Suprapubic skin (tissue), 4 donors: ENCODE measurements at regions not wholly inside any gene's neighbourhood (a gene's known extent, or its start where the extent isn't known, plus 50 kb on each side); places are given as distances from the start of the nearest gene placed in this dataset.

Source experiments
- CTCF ChIP-seq, 2 donors: fragments of 200-600 bp in 1 of 2; fragments of 450-650 bp in 1 of 2; sonication (generic) in 1 of 2; IDR thresholded peaks; one replicate each; pipeline ENCODE4 v1.5.1; 2016 to 2019; ENCODE audit warnings: antibody characterized with exemption in 2 of 2, mild to moderate bottlenecking in 1 of 2, moderate library complexity in 1 of 2
- EP300 ChIP-seq: sonication (generic); formaldehyde crosslinking; IDR thresholded peaks from one replicate; pipeline ENCODE4 v1.6.1; 2017; ENCODE audit warnings: antibody characterized with exemption
- POLR2A ChIP-seq, 2 donors: fragments of 450-650 bp; IDR thresholded peaks; one replicate each; pipeline ENCODE4 v1.6.1; 2017; ENCODE audit warnings: antibody characterized with exemption in 2 of 2, mild to moderate bottlenecking in 2 of 2, moderate library complexity in 2 of 2
- POLR2AphosphoS5 ChIP-seq, 3 donors: sonication (generic); formaldehyde crosslinking; IDR thresholded peaks; one replicate each; pipeline ENCODE4 v1.6.1; 2017; ENCODE audit warnings: antibody characterized with exemption in 3 of 3

- TF ChIP-seq CTCF (IDR thresholded peaks at IDR 0.05) (no peak), POLR2A (IDR thresholded peaks at IDR 0.05) (no peak), EP300 (no peak), POLR2AphosphoS5 (IDR thresholded peaks at IDR 0.05) (no peak)
Observed at GRCh38 chr10:130963786-130964522, 347.6 kb downstream of the TCERG1L start.
